ENCODE measurements at regions not wholly inside any gene's neighbourhood (a gene's known extent, or its start where the extent isn't known, plus 50 kb on each side); places are given as distances from the start of the nearest gene placed in this dataset.

- Histone ChIP-seq H3K4me3 (no peak overlapping the region), H2AFZ (ENCODE audit: low read depth, low read length) (no peak overlapping the region), H3K4me2 (ENCODE audit: insufficient read depth, low read length) (no peak overlapping the region), H3K9ac (ENCODE audit: insufficient read depth in 1 of 2, low read depth in 2 of 2, low read length in 2 of 2) (no peak overlapping the region), H3K4me1 (replicated peaks in 1 of 2; ENCODE audit: control insufficient read depth in 2 of 2, insufficient read depth in 2 of 2, low read length in 2 of 2) (no peaks in the 10 kb centered on the region), H3K9me1 (ENCODE audit: control insufficient read depth, insufficient read depth, low read length) (no peaks in the 10 kb centered on the region), H4K20me1 (replicated peaks; ENCODE audit: control insufficient read depth, insufficient read depth, low read length) (no peaks in the 10 kb centered on the region), H3K9me3 (replicated peaks; ENCODE audit: control insufficient read depth, insufficient read depth, low read depth, low read length) (no peaks in the 10 kb centered on the region), H3K27ac (ENCODE audit: extremely low read depth, low read depth, low read length) (no peak overlapping the region), H3K36me3 (ENCODE audit: control insufficient read depth, insufficient read depth, low read length) (no peaks in the 10 kb centered on the region), H3K79me2 (ENCODE audit: control insufficient read depth, insufficient read depth, low read length) (no peaks in the 10 kb centered on the region), H3K27me3 (ENCODE audit: control insufficient read depth in 2 of 2, insufficient read depth in 2 of 2, low read length in 2 of 2) (peaks cover 0 to 5% of the 10 kb centered on the region in 2 experiments; a peak in 1 of 5 replicates)
- FAIRE-seq, result no peak
- intact Hi-C loops (cut with micrococcal nuclease) (no loop called here), in situ Hi-C loops (cut with MboI) (no loop called here)
- DNase-seq (ENCODE audit: extremely low read depth in 1 of 4, low spot score in 3 of 4), result no peak
- TF ChIP-seq RBM25 (IDR thresholded peaks at IDR 0.05; ENCODE audit: low read depth, low read length, severe bottlenecking) (peak; percentile 25), BCLAF1 (IDR thresholded peaks at IDR 0.05; ENCODE audit: borderline replicate concordance in 1 of 2, control insufficient read depth in 1 of 2, low read depth in 2 of 2, low read length in 1 of 2) (no peak), MBD1 (CRISPR knock-in tag; IDR thresholded peaks at IDR 0.05) (no peak)
- ATAC-seq, result no peak
- no TSS peak for BruUV-seq (replicated peaks)
- ChIA-PET POLR2A (no interaction called here), CTCF (ENCODE audit: low intra/inter-chr PET ratio) (no interaction called here)
Observed at GRCh38 chr2:129381789-129382188, 597.7 kb upstream of the RAB6C start.
